GM08714 (cell line): ENCODE measurements at regions not wholly inside any gene's neighbourhood (a gene's known extent, or its start where the extent isn't known, plus 50 kb on each side); places are given as distances from the start of the nearest gene placed in this dataset.
"Not testable (repeated sequence)": the region's sequence is repeated elsewhere in the genome, so short reads cannot be mapped to it uniquely, and the experiment has no call there.

ENCODE experiments used
- H3K4me3 ChIP-seq: fragments of 200-500 bp; sonication (Bioruptor generic); 2 replicates; pipeline ENCODE4 v1.5.1; 2014; ENCODE audit warnings: mild to moderate bottlenecking, low read length, inconsistent platforms
- ZNF274 ChIP-seq: IDR thresholded peaks from 2 replicates; pipeline ENCODE4 v1.6.1; 2012; ENCODE audit warnings: mild to moderate bottlenecking, low read depth, low read length

DNA sequence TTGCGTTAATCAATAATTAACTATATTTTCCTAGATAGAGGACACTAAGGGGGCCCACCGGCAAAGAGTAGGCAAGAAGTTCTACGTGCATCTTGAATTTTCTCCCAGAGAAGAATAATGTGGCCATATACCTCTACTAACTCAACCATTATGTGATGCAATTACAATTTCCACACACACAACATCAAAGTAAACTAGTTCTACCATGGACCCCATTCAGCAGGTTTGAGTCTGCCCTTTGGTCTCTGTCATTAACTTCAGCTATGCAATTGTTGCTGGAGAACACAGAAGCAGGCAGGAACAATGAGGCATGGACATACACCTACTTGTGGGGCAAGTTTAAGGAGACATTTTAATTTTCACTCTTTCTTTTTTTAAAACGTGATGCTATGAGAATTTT, 705.9 kb downstream of the PDCD6IP start:
- TF ChIP-seq ZNF274, result no peak

DNA sequence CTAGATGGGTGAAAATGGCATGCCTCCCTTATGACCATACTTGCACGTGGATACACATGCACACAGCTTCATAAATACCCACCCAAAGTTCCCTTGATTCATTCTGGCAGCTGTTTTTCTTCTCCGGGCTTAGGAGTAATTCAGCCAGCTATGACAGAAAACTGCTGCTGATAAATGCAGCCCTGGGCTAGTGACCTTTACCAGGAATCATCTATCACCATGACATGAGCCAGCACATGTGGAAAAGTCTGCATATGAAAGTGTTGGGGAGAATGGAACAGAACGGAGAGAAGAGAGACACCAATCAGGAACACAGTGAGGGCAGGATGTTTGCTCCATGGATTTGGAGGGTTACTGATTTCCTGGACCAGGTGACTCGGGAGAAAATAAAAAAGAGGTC, 706.3 kb downstream of the PDCD6IP start:
- TF ChIP-seq ZNF274, result no peak
- H3K4me3 ChIP-seq, result no peak overlapping the region

More for the DNA sequence above, 705.9 kb downstream of the PDCD6IP start:
- H3K4me3 ChIP-seq, result no peak overlapping the region

DNA sequence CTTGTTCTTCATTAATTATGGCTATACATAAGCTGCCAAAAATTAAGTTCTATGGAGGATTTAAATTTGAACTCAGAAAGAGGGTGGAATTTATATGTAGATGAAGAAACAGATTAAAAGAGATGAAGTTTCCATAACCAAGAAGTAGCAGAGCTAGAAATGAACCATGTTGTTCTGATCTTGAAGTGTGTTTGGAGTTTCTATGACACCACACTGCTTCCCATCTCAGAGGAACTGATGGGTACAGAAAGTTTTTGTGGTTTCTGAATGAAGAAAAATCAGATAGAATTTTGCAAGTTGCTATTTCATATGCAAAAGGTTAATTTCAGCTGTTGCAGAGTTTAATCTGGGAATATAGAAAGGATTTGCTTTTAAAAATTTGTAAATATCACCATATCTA, 710.3 kb downstream of the PDCD6IP start:
- no peak overlapping the region for H3K4me3 ChIP-seq
- TF ChIP-seq ZNF274, result no peak

DNA sequence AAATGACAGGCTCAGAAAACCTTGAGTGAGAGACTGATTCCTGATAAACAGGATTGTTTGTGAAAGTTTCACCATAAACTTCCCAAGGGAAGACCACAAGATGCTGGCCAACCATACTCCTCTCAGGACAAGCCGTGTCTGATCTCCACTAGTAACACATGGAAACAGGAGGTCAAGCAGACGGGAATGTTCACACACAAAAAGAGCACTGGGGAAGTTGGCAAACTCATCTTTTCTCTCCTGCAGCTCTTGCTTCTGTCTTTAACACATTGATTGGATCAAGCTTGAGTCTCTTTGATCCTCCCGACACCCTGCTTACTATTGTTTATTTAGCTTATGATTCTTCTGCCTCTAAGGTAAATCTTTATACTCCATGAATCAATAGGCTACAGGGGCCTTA, 713.5 kb downstream of the PDCD6IP start:
- no peak overlapping the region for H3K4me3 ChIP-seq
- no peak for TF ChIP-seq ZNF274

DNA sequence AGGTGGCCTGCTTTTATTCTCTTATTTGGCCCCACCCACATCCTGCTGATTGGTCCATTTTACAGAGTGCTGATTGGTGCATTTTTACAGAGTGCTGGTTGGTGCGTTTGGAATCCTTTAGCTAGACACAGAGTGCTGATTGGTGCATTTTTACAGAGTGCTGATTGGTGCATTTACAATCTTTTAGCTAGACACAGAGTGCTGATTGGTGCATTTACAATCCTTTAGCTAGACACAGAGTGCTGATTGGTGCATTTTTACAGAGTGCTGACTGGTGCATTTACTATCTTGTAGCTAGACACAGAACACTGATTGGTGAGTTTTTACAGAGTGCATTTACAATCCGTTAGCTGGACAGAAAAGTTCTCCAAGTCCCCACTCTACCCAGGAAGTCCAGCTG, 720.6 kb downstream of the PDCD6IP start:
- not testable (repeated sequence) for H3K4me3 ChIP-seq

DNA sequence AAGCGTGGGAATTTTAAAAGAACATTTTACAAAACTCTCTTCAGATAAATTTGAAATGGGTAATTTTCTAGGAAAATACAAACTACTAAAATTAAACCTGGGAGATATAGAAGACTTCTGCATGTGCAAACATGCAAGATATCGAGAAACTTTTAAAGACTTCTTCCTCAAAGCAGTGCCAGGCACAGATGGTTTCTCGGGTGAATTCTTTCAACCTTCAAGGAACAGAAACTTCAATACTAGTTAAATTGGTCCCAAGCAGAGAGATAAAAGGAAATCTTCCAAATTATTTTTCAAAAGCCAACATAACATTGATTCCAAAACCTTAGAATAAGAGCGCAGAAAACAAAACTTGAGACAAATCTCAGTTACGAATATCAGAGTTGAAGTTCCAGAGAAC, 732.7 kb downstream of the PDCD6IP start:
- no peak for TF ChIP-seq ZNF274
- H3K4me3 ChIP-seq, result no peak overlapping the region

DNA sequence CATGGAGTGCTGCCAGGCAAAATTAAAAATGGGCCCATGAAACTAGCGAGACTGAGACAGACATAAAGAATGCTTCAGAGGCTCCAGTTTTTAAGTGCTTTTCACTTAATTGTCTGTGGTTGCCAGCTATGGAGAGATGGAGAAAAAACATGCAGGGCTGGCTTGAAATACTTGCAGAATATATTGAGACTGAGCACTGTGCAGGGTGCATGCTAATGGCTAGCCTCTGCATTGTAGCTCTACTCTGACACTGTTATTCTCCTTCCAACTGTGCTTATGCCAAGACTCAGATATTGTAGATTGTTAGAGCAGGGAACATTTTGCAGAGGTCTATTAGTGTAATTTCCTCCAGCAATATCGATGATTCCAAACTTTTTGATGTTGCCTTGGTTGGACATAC, 735.0 kb downstream of the PDCD6IP start:
- no peak overlapping the region for H3K4me3 ChIP-seq
- no peak for TF ChIP-seq ZNF274

DNA sequence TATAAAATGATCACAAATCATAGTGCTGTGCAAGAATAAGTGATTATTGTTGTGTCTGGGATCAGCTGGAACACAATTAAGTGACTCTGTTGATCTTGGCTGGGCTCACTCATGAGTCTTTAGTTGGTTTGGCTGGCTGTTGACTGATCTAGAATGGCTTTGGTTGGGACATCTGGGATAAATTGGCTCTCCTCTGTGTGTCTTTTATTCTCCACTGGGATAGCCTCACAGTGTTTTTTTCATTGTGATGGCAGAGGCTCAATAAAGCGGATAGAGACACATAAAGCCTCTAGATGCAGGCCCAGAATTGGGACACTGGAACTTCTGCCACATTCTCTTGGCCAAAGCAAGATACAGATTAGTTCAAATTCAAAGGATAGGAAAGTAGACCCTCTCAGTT, 735.6 kb downstream of the PDCD6IP start:
- TF ChIP-seq ZNF274, result no peak
- H3K4me3 ChIP-seq, result no peak overlapping the region

DNA sequence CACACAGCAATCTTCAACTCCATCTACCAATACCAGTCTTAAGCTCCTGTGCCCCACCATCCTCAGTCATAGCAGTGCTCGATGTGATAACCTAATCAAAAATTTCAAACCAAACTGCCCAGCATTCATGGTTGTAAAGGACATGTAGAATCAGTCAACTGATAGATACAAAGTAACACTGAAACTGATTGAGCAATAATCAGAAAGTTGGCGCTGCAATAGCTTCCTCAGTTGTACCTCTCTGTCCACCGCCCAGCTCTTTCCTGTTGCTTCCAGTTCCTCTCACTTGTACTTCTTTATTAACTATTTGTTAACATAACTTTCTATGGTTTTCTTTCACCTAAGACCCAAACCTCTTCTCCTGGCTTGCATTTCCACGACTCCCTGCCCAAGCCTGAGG, 745.7 kb downstream of the PDCD6IP start:
- no peak for TF ChIP-seq ZNF274

DNA sequence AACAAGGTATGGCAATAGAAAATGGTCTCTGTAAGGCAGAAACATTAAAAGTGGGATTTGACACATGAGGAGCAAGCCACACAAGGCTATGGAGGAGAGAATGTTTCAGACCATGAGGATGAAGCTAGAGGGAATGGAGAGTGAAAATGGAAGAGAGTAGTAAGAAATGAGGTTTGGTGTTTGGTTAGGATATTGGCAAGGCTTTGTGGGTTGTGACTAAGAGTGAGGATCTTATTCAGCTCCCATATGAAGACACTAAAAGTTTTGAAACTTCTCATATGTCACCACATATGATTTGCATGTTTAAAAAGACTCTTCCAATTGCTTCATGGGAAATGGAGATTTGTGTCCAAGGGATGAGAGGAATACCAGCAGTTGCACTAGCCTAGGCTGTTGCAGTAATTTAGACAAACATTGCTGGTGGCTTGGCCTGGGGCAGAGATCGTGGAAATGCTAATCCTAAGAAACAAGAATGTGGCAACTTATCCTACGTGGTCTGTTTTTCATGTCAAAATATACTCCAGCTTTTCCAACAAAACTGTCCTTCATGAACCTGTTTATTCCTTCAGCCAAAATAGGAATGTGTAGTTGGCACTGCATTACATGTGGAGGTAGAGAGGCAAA, 749.0 kb downstream of the PDCD6IP start:
- no peak for TF ChIP-seq ZNF274
- no peak overlapping the region for H3K4me3 ChIP-seq

More for the DNA sequence above, 745.7 kb downstream of the PDCD6IP start:
- H3K4me3 ChIP-seq, result no peak overlapping the region

DNA sequence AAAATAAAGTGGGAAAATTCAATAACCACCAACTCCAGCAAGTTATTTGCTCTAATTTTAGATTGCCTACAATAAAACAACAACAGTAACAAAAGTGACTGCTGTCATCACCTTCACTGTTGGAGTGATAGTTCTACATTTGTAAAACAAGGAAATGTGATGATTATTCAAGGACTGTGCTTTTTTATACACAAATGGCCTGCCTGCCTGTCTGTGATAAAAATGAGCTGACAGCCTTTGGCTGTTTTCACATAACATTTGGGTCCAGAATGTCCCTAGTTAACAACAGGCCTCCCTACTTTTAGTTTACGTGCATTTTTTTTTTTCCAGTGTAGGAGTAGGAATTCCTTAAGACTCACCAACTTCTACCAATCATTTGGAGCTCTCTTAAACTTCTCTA, 768.8 kb downstream of the PDCD6IP start:
- no peak overlapping the region for H3K4me3 ChIP-seq
- TF ChIP-seq ZNF274, result no peak

DNA sequence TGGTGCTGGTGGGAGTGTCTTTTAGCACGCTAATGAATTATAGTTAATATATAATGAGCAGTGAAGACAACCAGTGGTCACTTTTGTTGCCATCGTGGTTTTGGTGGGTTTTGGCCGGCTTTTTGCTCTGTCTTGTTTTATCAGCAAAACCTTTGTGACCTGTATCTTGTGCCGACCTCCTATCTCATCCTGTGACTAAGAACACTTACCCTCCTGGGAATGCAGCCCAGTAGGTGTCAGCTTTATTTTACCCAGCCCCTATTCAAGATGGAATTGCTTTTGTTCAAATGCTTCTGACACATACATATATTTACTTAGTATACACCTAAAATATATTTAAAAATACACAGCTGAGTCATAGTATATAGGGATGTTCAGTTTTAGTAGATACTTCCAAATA, 770.3 kb downstream of the PDCD6IP start:
- no peak overlapping the region for H3K4me3 ChIP-seq
- TF ChIP-seq ZNF274, result no peak

DNA sequence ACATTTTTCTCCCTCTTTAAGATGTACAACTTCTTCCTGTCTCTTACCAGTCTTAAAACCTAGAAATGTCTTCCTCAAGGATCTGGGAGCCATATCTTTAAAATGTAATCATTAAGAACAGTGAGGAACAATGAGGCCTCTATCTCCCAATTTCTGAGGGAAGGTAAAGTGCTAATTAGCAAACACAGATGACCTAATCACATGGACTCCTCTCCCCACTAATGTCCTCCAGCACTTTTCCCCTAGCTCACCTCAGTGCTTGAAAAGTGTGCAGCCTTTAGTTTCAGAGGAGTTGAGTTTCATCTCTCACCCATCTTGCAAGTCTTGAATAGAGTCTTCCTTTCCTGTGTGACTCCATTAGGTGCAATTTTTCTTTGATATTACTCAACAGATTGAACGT, 771.0 kb downstream of the PDCD6IP start:
- no peak overlapping the region for H3K4me3 ChIP-seq
- TF ChIP-seq ZNF274, result no peak

DNA sequence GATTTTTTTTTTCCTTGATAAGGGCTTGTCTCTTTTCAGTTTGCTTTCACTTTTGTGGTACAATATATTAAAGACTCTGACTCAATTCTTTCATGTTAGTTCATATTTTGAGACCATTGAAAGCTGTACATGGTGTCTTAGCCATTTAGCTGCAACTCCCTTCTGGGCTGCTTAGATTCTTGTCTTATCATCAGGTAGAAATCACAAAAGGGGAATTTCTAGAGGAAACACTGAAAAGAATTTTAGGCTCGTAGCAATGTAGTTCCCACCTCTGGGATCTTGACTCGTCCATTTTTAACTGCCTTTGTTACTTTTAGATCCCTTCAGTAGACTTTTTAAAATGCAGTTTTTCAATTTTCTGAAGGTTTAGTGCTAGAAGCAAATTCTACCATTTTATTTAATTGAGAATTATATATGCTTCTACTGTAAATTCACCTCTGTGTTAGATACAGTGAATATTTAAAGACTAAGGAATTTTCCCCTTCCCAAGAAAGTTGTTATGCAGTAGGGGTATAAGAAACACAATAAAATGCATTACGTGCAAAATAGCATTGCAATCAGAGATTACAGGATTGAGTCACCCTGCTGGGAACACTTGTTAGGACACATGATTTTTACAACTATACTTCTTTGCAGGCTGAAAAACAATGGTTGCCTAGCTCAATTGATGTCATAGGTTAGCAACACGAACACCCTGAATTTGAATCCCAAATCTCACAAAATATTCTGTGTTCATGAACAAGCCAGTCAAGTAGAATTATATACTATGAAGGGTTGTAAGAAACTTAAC, 772.7 kb downstream of the PDCD6IP start:
- no peak overlapping the region for H3K4me3 ChIP-seq
- TF ChIP-seq ZNF274, result no peak

DNA sequence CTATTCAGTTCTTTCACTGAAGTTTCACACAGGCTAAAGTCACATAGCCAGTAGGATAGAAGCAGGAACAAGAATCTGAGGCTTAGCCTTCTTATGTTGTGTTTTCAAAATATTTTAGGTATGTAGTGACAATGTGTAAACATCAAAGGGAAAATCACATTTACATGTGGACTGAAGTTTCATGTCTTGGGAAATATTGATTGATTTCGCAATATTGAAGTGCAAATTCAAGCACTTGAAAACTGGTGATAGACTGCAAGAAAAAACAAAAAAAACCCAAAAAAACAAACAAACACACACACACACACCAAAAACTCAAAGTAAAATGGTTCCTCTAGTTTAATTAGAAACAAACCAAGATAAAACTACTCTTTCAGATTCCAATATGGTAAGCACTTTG, 773.3 kb downstream of the PDCD6IP start:
- H3K4me3 ChIP-seq, result no peak overlapping the region
- TF ChIP-seq ZNF274, result no peak

DNA sequence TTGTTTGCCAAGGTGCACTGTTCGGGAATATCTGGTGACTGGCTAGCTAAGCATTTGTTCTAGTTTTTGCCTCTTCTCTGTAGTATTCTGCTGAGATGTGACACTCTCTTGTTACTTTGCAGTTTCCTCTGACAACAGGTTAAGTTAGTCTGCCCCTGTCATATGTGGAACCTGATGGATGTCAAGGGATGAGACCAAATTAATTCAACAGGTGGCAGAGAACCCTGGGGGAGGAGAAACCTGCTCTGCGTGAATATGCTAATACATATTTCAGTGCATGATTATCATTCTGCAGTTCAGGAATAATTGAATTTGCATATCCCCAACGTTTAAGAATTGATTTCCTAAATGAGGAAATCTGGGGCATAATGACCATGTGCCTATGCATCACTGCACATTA, 777.3 kb downstream of the PDCD6IP start:
- TF ChIP-seq ZNF274, result no peak

DNA sequence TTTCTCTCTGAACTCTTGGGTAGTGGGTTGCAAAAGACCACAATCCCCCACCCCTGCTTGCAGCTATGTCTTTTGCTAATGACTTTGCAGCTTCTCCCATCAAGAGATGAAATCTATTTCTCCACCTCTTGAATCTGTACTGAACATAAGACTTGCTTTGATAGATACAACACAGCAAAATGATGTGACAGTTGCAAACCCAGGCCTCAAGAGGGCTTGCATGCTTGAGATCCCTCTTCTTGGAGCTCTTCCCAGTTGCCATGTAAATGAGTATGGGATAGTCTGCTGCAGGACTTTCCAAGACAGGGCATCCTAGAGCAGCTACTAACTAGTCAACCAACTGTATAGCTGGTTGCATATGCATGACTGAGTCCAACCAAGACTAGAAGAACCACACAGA, 783.6 kb downstream of the PDCD6IP start:
- no peak overlapping the region for H3K4me3 ChIP-seq
- TF ChIP-seq ZNF274, result no peak

More for the DNA sequence above, 777.3 kb downstream of the PDCD6IP start:
- no peak overlapping the region for H3K4me3 ChIP-seq
